ENCODE measurements at regions not wholly inside any gene's neighbourhood (a gene's known extent, or its start where the extent isn't known, plus 50 kb on each side); places are given as distances from the start of the nearest gene placed in this dataset.

DNA sequence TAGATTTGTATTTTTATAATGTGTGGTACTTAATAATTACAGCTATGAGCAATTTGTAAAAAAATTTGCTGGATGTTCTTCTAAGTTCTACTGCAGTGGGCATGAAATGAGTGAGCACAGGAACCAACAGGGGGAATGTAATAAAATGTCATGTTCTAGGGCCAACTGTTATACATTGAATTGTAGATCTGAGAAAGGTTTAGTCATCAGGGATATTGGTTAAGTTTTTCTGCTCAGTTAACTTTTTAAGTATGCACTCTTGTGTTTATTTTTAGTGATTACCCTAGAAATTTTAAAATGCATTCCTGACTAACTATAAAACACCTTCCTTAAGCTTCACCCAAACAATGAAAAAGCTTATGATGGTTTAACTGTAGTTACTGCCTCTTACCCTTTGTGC is 101.8 kb downstream of the CAND1 start:
- TF ChIP-seq, protein P1, sequence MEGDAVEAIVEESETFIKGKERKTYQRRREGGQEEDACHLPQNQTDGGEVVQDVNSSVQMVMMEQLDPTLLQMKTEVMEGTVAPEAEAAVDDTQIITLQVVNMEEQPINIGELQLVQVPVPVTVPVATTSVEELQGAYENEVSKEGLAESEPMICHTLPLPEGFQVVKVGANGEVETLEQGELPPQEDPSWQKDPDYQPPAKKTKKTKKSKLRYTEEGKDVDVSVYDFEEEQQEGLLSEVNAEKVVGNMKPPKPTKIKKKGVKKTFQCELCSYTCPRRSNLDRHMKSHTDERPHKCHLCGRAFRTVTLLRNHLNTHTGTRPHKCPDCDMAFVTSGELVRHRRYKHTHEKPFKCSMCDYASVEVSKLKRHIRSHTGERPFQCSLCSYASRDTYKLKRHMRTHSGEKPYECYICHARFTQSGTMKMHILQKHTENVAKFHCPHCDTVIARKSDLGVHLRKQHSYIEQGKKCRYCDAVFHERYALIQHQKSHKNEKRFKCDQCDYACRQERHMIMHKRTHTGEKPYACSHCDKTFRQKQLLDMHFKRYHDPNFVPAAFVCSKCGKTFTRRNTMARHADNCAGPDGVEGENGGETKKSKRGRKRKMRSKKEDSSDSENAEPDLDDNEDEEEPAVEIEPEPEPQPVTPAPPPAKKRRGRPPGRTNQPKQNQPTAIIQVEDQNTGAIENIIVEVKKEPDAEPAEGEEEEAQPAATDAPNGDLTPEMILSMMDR (IDR thresholded peaks at IDR 0.05) = no peak
- TF ChIP-seq POLR2AphosphoS5 (IDR thresholded peaks at IDR 0.05) (no peak), EP300 (IDR thresholded peaks at IDR 0.05) (no peak), POLR2A (IDR thresholded peaks at IDR 0.05) (no peak)
- intact Hi-C loops (cut with DNase I) = no loop called here
- Histone ChIP-seq H3K4me3 (no peak overlapping the region), H3K36me3 (no peaks in the 10 kb centered on the region), H3K9me3 (no peaks in the 10 kb centered on the region), H3K27ac (no peak overlapping the region), H3K27me3 (no peaks in the 10 kb centered on the region), H3K4me1 (no peaks in the 10 kb centered on the region)
- DNase-seq = no peak

- intact Hi-C loops (cut with DNase I) = no loop called here
- no peak for DNase-seq
- H3K27ac ChIP-seq = no peak overlapping the region
- H3K36me3 ChIP-seq = no peaks in the 10 kb centered on the region
- no peaks in the 10 kb centered on the region for H3K9me3 ChIP-seq
- WGBS, 2 donors = 86 to 90% methylated on average over 4 of the region's 4 CpGs
- H3K4me1 ChIP-seq = no peaks in the 10 kb centered on the region
- H3K4me3 ChIP-seq = no peak overlapping the region
- TF ChIP-seq POLR2AphosphoS5 (IDR thresholded peaks at IDR 0.05) = no peak
- no peak for TF ChIP-seq EP300 (IDR thresholded peaks at IDR 0.05)
- no peak for TF ChIP-seq POLR2A (IDR thresholded peaks at IDR 0.05)
- TF ChIP-seq, protein P1 (IDR thresholded peaks at IDR 0.05) = no peak
- H3K27me3 ChIP-seq = no peaks in the 10 kb centered on the region
Observed at GRCh38 chr12:67377021-67377420, 107.9 kb downstream of the CAND1 start.

- no peaks in the 10 kb centered on the region for H3K4me1 ChIP-seq
- intact Hi-C loops (cut with DNase I) = no loop called here
- no peak overlapping the region for H3K27ac ChIP-seq
- WGBS, 2 donors = 92 to 94% methylated on average over 4 of the region's 4 CpGs
- H3K27me3 ChIP-seq = no peaks in the 10 kb centered on the region
- no peak for TF ChIP-seq POLR2A (IDR thresholded peaks at IDR 0.05)
- TF ChIP-seq POLR2AphosphoS5 (IDR thresholded peaks at IDR 0.05) = no peak
- H3K4me3 ChIP-seq = no peak overlapping the region
- no peaks in the 10 kb centered on the region for H3K9me3 ChIP-seq
- DNase-seq = no peak
- H3K36me3 ChIP-seq = no peaks in the 10 kb centered on the region
Observed at GRCh38 chr12:67377541-67377940, 108.4 kb downstream of the CAND1 start.

- intact Hi-C loops (cut with DNase I) = no loop called here
- no peaks in the 10 kb centered on the region for H3K27me3 ChIP-seq
- DNase-seq = no peak
- no peaks in the 10 kb centered on the region for H3K36me3 ChIP-seq
- H3K9me3 ChIP-seq = no peaks in the 10 kb centered on the region
- TF ChIP-seq POLR2AphosphoS5 (IDR thresholded peaks at IDR 0.05) (no peak), EP300 (IDR thresholded peaks at IDR 0.05) (no peak), POLR2A (IDR thresholded peaks at IDR 0.05) (no peak)
- TF ChIP-seq, protein P1 (IDR thresholded peaks at IDR 0.05) = no peak
- no peak overlapping the region for H3K4me3 ChIP-seq
- whole genome bisulfite sequencing, 2 donors = 76 to 81% methylated on average over 4 of the region's 4 CpGs
- H3K4me1 ChIP-seq = no peaks in the 10 kb centered on the region
- H3K27ac ChIP-seq = no peak overlapping the region
Observed at GRCh38 chr12:67382241-67382871, 113.2 kb downstream of the CAND1 start.

GRCh38 chr12:67386869-67387565 is 117.9 kb downstream of the CAND1 start:
- H3K27me3 ChIP-seq = no peaks in the 10 kb centered on the region
- H3K36me3 ChIP-seq = no peaks in the 10 kb centered on the region
- no peak for TF ChIP-seq POLR2A (IDR thresholded peaks at IDR 0.05)
- TF ChIP-seq, protein P1 (IDR thresholded peaks at IDR 0.05) = no peak
- no peak for TF ChIP-seq POLR2AphosphoS5 (IDR thresholded peaks at IDR 0.05)
- TF ChIP-seq EP300 (IDR thresholded peaks at IDR 0.05) = no peak
- DNase-seq = no peak
- H3K4me1 ChIP-seq = no peaks in the 10 kb centered on the region
- intact Hi-C loops (cut with DNase I) = no loop called here
- no peak overlapping the region for H3K4me3 ChIP-seq
- H3K27ac ChIP-seq = no peak overlapping the region
- H3K9me3 ChIP-seq = no peaks in the 10 kb centered on the region
- WGBS, 2 donors = 63 to 88% methylated on average over 4 of the region's 4 CpGs
